OCI-M1 (cell line): ENCODE measurements at regions not wholly inside any gene's neighbourhood (a gene's known extent, or its start where the extent isn't known, plus 50 kb on each side); places are given as distances from the start of the nearest gene placed in this dataset.
"Not testable (repeated sequence)": the region's sequence is repeated elsewhere in the genome, so short reads cannot be mapped to it uniquely, and the experiment has no call there.

Experiments used
- DNase-seq: peaks from one replicate; lab custom pipeline; 2025; lab: John Stamatoyannopoulos, UW

DNA sequence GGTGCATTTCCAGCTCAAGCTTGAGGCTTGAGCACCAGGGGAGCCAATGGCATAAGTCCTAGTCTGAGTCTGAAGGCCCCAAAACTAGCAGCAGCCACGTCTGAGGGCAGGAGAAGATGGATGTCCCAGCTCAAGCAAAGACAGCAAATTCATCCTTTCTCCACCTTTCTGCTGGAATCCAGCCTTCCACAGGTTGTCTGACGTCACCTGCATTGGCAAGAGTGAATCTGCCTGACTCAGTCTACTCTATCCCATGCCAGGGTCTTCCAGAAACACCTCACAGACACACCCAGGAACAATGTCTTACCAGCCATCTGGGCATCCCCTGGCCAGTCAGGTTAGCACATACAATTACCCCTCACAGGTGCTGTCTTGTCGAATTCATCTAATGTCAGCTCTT lies 76.2 kb upstream of the SOX11 start:
- DNase-seq = no peak

- no peak for DNase-seq
Measured at GRCh38 chr2:5617358-5617757, 74.8 kb upstream of the SOX11 start.

- DNase-seq = no peak
Measured at GRCh38 chr2:5617796-5618195, 74.4 kb upstream of the SOX11 start.

DNA sequence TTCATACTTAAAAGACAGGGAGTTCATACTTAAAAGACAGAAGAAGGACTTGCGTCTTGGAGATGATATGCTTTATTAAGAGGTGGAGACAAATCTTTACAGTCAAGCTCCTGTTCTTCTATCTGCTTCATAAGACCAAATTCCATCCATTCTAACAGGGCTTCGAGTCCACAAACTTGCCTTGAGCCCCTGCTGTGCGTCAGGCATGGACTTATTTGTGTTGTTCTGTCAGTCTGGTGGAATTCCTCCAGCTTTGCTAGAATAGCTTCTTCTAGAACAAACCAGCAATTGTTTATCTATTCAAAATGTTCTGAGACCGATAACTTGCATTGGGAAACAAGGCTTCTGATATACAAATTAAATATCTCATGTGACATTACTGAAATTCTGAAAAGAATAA lies 73.9 kb upstream of the SOX11 start:
- no peak for DNase-seq

DNA sequence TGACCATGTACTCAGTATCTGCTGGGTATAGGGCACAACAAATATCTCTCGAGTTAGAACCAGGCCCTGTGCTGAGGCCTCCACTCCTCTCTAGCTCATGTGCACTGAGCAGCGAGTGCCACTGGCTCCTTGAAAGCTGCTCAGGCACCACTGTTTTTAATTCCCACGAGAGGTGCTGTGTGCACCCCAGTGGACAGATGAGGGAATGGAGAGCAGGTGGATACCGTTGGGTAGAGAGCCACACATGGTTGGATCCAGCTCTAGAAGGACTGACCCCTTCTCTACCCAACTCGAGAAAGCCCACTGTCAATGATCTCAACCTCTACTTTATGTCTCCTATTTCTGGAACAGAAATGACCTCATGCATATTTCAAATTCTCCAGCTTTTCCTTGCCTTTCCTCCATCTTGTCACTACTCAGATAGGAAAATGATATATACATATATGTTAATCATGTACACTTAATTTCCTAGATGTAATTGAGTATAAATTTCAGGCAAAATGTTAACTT lies 66.6 kb upstream of the SOX11 start:
- DNase-seq = not testable (repeated sequence)

- DNase-seq = not testable (repeated sequence)
Measured at GRCh38 chr2:5628484-5628883, 63.7 kb upstream of the SOX11 start.

- DNase-seq = not testable (repeated sequence)
Measured at GRCh38 chr2:5629510-5629909, 62.7 kb upstream of the SOX11 start.

GRCh38 chr2:5637051-5637450 lies 55.1 kb upstream of the SOX11 start:
- DNase-seq = not testable (repeated sequence)
